IgD-negative memory B cell (primary cell): ENCODE measurements at regions not wholly inside any gene's neighbourhood (a gene's known extent, or its start where the extent isn't known, plus 50 kb on each side); places are given as distances from the start of the nearest gene placed in this dataset.

Source experiments
- H3K27ac Mint-ChIP-seq, 3 donors: one replicate each; pipeline ENCODE4 v1.8.0; 2020 to 2022; ENCODE audit warnings: mild to moderate bottlenecking in 3 of 3, mixed read lengths in 3 of 3, moderate library complexity in 1 of 3
- H3K27me3 Mint-ChIP-seq: one replicate; pipeline ENCODE4 v1.8.0; 2021; ENCODE audit warnings: mixed read lengths
- H3K36me3 Mint-ChIP-seq: one replicate; pipeline ENCODE4 v1.8.0; 2020; ENCODE audit warnings: mild to moderate bottlenecking, mixed read lengths
- H3K4me1 Mint-ChIP-seq, 3 donors: one replicate each; pipeline ENCODE4 v1.8.0; 2020 to 2022; ENCODE audit warnings: mixed read lengths in 3 of 3, mild to moderate bottlenecking in 1 of 3
- H3K4me3 Mint-ChIP-seq, 4 donors: one replicate each; pipeline ENCODE4 v1.8.0; 2020 to 2022; ENCODE audit warnings: mild to moderate bottlenecking in 4 of 4, mixed read lengths in 4 of 4, moderate library complexity in 3 of 4
- H3K9me3 Mint-ChIP-seq, 3 donors: one replicate each; pipeline ENCODE4 v1.8.0; 2020 to 2021; ENCODE audit warnings: mixed read lengths in 3 of 3, mild to moderate bottlenecking in 1 of 3

- H3K9me3 Mint-ChIP-seq = peaks cover 3 to 5% (median 3%) of the 10 kb centered on the region in 3 donors
- H3K27me3 Mint-ChIP-seq = no peaks in the 10 kb centered on the region
- H3K4me1 Mint-ChIP-seq = no peaks in the 10 kb centered on the region
- H3K27ac Mint-ChIP-seq = no peak overlapping the region
- no peaks in the 10 kb centered on the region for H3K36me3 Mint-ChIP-seq
- no peak overlapping the region for H3K4me3 Mint-ChIP-seq
These were observed 223.9 kb downstream of the CDH7 start for GRCh38 chr18:65974758-65975157.

- H3K4me1 Mint-ChIP-seq = peaks cover 0 to 2% (median 0%) of the 10 kb centered on the region in 3 donors
- no peaks in the 10 kb centered on the region for H3K36me3 Mint-ChIP-seq
- H3K27ac Mint-ChIP-seq = no peak overlapping the region
- H3K9me3 Mint-ChIP-seq = no peaks in the 10 kb centered on the region
- H3K27me3 Mint-ChIP-seq = no peaks in the 10 kb centered on the region
- H3K4me3 Mint-ChIP-seq = no peak overlapping the region
These were observed 217.6 kb downstream of the CDH7 start for GRCh38 chr18:65968239-65969004.

- Mint-ChIP-seq H3K36me3 (no peaks in the 10 kb centered on the region), H3K4me1 (no peaks in the 10 kb centered on the region), H3K9me3 (peaks cover 0 to 12% (median 4%) of the 10 kb centered on the region in 3 donors), H3K4me3 (no peak overlapping the region), H3K27me3 (no peaks in the 10 kb centered on the region), H3K27ac (no peak overlapping the region)
These were observed 204.9 kb downstream of the CDH7 start for GRCh38 chr18:65955747-65956146.

- Mint-ChIP-seq H3K9me3 (peaks cover 0 to 9% (median 4%) of the 10 kb centered on the region in 3 donors), H3K4me1 (no peaks in the 10 kb centered on the region), H3K27ac (no peak overlapping the region), H3K36me3 (no peaks in the 10 kb centered on the region), H3K4me3 (no peak overlapping the region), H3K27me3 (no peaks in the 10 kb centered on the region)
These were observed 203.6 kb downstream of the CDH7 start for GRCh38 chr18:65954372-65954771.

GRCh38 chr18:65946777-65947176 lies 196.0 kb downstream of the CDH7 start:
- Mint-ChIP-seq H3K4me1 (peaks cover 0 to 1% (median 0%) of the 10 kb centered on the region in 3 donors), H3K27ac (no peak overlapping the region), H3K36me3 (no peaks in the 10 kb centered on the region), H3K4me3 (no peak overlapping the region), H3K27me3 (no peaks in the 10 kb centered on the region), H3K9me3 (peaks cover 0 to 2% (median 0%) of the 10 kb centered on the region in 3 donors)

GRCh38 chr18:65943268-65943667 lies 192.5 kb downstream of the CDH7 start:
- no peaks in the 10 kb centered on the region for H3K9me3 Mint-ChIP-seq
- peaks cover 0 to 1% (median 0%) of the 10 kb centered on the region in 3 donors for H3K4me1 Mint-ChIP-seq
- no peak overlapping the region for H3K27ac Mint-ChIP-seq
- H3K27me3 Mint-ChIP-seq = no peaks in the 10 kb centered on the region
- H3K4me3 Mint-ChIP-seq = no peak overlapping the region
- no peaks in the 10 kb centered on the region for H3K36me3 Mint-ChIP-seq

GRCh38 chr18:65942854-65943253 lies 192.0 kb downstream of the CDH7 start:
- no peaks in the 10 kb centered on the region for H3K27me3 Mint-ChIP-seq
- no peaks in the 10 kb centered on the region for H3K9me3 Mint-ChIP-seq
- no peak overlapping the region for H3K27ac Mint-ChIP-seq
- peaks cover 0 to 1% (median 0%) of the 10 kb centered on the region in 3 donors for H3K4me1 Mint-ChIP-seq
- no peaks in the 10 kb centered on the region for H3K36me3 Mint-ChIP-seq
- H3K4me3 Mint-ChIP-seq = no peak overlapping the region

- H3K36me3 Mint-ChIP-seq = no peaks in the 10 kb centered on the region
- H3K9me3 Mint-ChIP-seq = no peaks in the 10 kb centered on the region
- no peaks in the 10 kb centered on the region for H3K27me3 Mint-ChIP-seq
- no peak overlapping the region for H3K27ac Mint-ChIP-seq
- no peak overlapping the region for H3K4me3 Mint-ChIP-seq
- no peaks in the 10 kb centered on the region for H3K4me1 Mint-ChIP-seq
These were observed 191.3 kb downstream of the CDH7 start for GRCh38 chr18:65942104-65942503.

GRCh38 chr18:65941482-65941881 lies 190.7 kb downstream of the CDH7 start:
- Mint-ChIP-seq H3K9me3 (no peaks in the 10 kb centered on the region), H3K27me3 (no peaks in the 10 kb centered on the region), H3K36me3 (no peaks in the 10 kb centered on the region)

More at GRCh38 chr18:65941482-65941881, 190.7 kb downstream of the CDH7 start:
- Mint-ChIP-seq H3K4me1 (no peaks in the 10 kb centered on the region), H3K27ac (no peak overlapping the region), H3K4me3 (no peak overlapping the region)
